NCI-H2171 treated with DMSO at 0.1 percent for 48 hours (cell line): ENCODE measurements at regions not wholly inside any gene's neighbourhood (a gene's known extent, or its start where the extent isn't known, plus 50 kb on each side); places are given as distances from the start of the nearest gene placed in this dataset.

Experiments used
- DNase-seq: peaks from one replicate; lab custom pipeline; 2025; lab: John Stamatoyannopoulos, UW

DNA sequence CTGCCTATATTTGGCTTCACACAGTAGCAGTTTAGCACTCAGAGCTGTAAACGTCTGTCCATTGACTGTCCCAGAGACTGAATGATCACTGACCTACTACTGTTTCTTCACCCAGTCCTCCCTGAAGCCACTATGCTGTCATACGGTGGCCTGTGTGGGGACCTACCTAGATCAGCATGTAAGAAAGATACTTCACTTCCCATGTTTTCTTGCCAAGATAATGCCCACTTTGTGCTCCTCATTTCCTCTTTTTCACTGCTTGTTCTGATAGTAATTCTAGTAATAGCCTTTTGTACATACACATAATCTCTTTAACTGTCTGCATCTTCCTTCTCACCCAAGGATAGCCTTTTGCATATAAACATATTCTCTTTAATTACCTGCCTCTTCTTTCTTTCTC lies 109.9 kb upstream of the TIAM2 start:
- no peak for DNase-seq

DNA sequence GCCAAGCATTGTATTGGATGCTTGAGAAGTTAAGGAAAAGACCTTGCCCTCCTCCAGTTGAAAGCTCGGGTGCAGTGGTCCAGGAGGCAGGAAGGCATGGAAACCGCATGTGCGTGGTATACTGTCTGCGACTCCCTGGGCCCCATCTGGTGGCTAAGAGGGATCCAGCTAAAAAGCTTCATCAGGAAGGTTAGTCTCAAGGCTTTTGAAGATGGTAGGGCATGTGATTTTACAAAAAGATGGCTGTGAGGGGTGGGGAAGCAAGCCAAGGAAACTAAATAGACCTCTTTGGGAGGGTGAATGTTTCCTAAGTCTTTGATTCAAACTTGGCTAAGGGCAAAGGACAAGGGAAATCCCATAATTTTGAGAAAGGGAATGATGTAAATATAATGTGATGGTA lies 109.1 kb upstream of the TIAM2 start:
- DNase-seq, result no peak

DNA sequence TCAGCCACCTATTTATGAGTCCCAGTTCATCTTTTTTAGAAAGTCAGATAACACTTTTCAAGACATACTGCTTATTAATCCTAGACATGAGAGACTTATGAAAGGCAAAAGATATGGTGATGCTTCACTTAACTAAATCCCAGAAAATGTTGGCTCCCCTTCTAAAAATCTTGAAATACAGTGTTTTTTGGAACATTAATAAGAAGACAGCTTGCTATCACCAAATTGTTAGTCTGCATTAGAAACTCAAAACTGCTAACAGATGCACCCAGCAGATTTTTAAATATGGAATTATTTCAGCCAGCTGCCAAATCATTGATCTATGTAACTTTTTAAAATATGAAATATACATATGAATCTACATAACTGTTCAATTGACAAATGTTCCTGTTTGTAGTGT lies 108.6 kb upstream of the TIAM2 start:
- DNase-seq, result no peak

DNA sequence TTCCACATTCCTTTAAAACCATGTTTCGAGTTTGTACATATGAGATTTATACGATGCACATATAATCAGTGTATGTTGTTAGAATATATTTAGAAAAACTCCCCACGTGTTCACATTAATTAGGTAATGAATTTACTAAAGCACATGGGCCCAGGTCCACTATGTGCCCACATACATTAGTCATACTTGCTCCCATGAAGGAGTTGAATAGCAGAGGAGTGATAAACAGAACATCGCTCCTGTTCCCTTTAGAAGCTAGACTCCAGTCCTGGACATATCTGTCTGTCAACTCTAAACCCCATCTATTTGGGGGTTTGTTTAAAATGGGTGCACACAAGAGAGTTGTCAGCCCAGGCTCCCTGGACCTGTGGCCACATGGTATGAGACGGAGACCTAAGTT lies 108.1 kb upstream of the TIAM2 start:
- no peak for DNase-seq

DNA sequence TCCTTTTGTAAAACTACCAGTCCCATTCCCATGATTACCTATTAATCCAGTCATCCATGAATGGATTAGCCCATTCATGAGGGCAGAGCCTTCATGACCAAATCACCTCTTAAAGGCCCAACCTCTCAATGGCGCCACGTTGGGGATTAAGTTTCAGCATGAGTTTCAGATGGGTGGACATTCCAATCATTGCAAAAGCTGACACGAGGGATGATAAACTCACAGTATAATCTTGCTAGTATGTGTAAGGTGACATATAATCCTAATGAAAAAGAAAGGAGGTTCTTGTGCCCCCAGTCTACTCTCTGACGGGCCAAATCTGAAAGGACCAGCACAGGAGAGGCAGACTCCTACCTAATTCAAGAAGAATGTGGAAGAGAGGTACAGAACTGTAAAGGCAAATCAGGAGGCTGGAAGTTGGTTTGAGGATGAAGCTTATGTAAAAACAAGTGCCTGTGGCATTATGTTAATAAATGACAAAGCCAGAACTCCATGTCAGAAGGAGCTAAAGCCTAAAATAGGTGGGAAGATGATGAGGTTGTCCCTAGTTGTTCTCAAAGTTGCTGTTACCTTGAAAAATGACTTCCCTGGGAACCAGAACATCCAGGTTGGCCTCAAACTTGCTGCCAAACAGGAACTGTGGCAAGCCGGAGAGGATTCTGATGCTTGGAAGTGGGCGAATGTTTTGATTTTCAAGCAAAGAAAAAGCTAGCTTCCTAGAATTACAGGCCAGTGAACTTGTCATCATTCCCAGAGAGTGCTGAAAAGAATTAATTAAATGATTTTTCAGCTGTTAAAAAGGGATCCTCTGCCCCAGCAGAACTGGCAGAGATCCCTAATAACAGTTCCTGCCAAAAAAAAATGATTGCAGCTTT lies 106.5 kb upstream of the TIAM2 start:
- DNase-seq, result no peak

DNA sequence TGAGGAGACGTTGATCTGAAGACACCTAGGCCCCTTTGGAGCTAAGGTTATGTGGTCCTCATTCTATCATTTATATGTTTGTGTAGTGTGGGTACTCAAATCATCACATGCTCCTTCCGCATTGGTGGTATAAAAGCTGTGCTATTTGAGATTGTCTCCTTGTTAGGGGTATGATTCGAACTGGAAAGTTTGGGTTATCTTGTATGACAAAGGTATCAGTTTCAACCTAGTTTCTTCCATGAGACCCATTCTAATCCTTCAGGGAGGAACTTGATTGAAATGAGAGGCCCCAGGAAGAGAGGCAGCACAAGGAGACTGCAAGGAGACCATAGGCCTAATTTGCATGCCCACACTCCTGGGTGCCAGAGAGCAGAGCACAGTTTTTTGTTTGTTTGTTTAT lies 104.2 kb upstream of the TIAM2 start:
- no peak for DNase-seq

DNA sequence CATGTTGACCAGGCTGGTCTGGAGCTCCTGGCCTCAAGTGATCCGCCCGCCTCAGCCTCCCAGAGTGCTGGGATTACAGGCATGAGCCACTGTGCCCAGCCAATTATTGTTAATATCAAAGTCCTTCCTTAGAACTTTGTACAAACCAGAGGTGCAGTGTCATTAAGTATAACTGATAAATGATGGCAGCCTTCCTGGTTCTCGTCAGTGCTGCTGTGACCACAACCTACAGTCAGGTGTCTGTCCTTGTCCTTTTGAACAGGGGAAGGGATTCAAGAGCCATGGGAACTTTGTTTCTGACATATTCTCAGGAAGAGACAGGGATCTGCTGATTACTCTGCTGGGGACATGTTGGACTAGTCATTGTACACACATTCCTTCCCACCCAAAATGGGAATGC lies 103.2 kb upstream of the TIAM2 start:
- no peak for DNase-seq

DNA sequence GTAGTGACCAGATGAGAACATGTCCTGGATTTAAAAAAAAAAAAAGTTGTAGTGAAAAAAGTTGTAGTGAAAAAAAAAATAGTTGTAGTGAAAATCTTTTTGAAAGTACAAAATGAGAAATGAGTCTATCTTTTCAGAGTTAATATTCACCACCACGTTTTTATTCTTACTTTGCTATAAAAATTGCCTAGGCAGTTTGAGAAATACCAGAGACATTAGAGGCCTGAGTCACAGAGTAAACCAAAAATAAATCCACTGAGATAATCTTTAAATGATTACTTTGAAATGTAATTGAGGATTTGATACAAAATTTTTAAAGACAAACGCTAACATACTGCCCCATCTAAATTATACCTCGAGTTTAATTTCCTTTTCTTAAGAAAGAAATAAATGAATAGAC lies 101.2 kb upstream of the TIAM2 start:
- no peak for DNase-seq

DNA sequence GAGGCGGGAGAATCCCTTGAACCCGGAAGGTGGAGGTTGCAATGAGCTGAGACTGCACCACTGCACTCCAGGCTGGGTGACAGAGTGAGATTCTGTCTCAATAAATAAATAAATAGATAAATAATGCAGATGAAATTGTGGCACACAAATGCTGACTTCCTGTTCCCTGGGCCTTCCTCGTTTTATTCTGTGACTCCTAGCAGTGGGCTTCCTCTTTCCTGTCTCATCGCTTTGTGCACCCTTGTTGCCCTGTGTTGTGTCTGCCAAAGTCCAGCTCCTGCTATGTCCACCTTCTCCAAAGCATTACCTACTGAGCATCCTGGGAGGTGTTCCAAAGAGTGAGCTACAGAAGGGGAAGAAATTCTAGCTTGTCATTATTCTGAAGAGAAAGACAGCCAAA lies 100.2 kb upstream of the TIAM2 start:
- no peak for DNase-seq

DNA sequence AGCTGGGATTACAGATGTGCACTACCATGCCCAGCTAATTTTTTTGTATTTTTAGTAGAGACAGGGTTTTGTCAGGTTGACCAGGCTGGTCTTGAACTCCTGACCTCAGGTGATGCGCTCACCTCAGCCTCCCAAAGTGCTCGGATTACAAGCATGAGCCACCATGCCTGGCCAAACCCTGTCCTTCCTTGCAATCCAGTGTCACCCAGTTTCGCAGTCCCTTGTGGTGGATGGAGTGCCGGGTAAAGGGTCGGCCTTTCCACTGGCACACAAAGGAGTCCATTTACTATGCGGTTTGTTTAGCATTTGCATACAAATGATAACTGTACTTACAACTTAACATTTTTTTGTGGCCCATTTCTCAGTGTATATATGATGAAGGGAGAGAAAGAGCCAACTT lies 99.3 kb upstream of the TIAM2 start:
- no peak for DNase-seq

DNA sequence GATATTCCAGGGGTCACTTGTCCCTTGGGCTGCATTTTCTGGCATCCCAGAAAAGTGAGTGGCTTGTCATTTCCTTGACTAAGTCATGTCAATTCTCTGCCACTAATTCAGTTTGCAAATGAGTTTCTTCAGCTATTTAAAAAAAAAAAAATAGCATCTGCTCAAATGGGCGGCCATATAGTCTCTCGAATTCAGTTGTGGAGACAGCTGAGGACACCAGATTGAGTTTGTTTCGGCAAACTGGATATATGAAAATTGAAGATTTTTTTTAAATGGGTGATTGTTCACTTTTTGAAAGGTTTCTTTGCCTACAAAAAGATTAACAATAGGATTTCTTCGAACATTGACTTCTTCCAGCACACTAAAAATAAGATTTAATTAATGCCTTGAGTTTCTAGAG lies 96.3 kb upstream of the TIAM2 start:
- DNase-seq, result no peak

DNA sequence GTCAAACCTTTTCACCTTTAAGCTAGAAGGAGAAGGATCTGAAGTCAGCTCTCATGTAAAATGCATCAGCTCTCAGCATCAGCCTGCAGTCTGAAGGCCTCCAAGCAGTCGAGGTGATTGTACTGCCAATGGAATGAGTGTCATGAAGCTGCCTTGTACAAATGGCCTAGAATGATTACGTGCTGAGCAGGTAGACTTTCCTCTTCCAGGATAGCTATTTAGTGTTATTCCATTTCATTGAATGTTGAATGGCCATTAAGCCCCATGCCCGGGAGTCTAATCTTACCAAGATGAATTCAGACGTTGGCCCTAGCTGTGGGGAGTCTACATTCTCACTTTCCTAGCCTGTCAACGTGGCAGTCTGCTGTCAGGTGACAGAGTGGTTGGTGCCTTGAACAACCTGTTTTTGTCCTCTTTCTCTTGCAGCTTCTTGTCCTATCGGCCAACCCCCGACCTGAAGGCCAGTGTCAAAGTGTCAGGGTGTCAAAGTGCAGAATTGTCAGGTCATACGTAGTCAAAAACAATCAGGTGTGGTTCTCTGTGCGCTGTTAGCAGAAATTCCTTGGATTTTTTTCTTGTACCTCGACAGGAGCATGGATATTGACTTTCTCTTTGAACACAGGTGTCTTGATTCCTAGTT lies 95.2 kb upstream of the TIAM2 start:
- no peak for DNase-seq

DNA sequence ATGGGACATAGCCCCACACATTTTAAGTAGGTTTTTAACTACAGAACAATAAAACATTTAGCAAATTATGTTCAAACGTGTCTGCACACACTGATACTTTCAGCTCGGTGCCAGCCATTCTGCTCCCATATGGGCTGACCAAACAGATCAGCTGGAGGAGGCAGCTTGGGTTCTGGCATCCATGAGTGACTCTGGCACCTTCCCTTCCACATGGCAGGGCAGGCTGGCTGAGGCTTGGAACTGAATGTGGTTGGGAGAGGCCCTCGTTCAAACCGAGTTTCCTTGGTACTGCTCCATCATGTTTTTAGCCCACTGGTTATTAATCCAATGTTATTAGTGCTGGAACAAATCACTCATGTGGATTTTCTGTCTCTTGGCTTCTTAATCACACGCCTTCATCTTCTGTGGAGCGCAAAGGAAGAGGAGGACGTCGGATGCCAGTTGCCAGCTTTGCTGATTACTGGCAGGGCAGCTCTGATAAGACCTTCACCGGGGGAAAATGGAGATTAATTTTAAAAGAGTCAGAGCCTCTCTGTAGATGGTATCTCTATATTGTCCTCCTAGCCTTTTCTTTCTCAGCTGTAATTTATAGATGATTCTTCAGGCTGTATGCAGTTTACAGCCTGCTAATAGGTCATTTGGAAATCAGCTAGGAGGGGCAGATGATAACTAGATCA lies 93.1 kb upstream of the TIAM2 start:
- DNase-seq, result no peak

DNA sequence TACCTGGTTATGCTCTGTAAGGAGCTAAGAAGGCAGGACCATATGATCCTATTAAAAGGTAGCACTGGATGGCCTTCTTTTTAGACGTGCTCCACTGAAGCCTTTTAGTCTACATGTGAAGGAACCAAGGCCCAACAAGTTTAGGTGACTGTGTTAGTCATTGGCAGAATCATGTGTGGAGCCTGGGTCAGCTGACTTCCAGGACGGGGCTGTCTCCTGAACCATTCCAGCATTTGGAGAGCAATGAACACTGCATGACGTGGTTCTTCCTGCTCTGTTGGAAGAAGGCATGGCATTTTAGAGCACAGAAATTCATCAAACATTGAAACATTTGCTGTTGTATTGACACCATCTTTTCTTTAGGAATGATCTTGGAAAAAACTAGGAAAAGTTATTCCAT lies 87.8 kb upstream of the TIAM2 start:
- no peak for DNase-seq

DNA sequence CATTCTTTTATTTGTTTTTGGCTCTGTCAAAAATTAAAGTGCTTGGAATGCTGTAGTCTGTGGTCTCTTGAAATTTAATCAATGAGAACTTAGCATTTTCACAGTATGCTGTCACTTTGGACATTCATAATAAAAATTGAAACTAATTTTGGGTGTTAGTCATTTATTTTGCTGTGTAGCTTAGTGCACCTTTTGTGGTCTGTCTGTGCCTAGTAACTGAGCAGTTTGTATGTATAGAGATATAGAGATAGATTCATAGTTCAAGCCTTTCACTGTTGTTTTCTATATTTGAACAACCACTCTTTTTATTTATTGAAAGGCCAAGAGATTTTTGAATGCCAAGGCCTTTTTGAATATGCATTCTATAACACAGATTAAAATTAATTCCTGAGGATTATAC lies 86.4 kb upstream of the TIAM2 start:
- no peak for DNase-seq

DNA sequence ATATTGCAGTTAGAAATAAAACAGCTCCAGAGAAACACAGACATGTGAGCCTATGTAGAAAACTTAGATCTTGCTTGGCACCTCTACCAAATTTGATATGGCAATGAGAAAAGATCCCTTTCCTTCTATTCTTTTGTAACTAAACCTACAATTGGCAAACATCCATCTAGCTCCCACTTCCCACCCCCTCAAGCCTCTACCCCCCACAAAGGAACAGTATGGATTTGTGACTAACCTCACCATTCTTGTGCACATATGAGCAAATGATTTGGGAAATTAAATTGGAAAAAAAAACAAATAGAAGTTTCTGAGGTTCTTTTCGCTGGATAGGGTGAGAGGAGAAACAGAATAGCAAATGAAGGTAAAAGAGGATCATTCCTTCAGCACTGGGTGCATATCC lies 85.8 kb upstream of the TIAM2 start:
- no peak for DNase-seq

DNA sequence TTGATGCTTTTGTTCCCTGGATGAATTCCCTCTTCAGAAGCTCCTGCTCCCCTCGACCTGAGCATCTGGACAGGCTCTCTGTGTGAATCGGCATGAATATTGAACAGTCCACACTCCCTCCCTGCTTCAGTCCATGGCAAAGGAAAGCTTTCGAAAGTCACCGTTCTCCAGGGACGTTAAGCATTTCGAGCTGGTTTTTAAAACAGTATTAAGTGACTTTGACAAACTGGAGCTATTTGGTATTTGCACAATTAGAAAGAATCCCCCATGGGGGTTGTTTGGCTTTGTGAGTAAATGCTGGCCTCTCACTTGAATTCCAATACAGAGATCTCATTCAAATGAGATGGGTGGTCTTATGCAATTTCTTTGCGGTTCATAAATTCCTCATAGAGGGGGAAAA lies 85.3 kb upstream of the TIAM2 start:
- no peak for DNase-seq

DNA sequence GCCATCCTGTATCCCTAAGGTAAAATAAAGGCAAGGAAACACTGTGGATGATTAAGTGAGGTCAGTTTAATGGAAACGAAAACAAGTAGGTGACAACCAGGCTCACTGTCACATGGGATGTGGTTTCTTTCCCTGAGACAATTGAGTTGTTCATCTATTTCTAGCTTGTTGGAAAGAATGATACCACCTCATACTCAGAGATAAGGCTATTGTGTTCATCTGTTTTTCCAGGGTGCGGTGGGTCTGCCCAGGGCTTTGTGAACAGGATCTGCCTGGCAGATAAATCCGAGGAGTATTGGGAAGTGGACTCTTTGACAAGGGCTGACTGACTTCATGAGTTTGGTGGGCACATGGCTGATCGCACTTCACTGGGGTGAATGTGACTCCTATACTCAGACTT lies 80.8 kb upstream of the TIAM2 start:
- no peak for DNase-seq

DNA sequence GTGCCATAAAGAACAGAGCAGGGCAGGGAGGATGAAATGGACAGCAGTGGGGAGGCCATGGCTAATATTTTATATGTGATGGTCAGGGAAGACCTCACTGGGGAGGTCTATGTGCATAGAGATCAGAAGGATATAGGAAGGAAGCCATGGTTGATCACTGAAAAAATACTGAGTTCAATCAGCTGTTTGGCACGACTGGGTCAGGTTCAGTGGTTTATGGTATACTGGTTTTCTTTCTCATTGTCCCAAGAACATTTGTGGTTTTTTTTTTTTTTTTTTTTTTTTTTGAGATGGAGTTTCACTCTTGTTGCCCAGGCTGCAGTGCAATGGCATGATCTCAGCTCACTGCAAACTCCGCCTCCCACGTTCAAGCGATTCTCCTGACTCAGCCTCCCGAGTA lies 78.3 kb upstream of the TIAM2 start:
- no peak for DNase-seq

DNA sequence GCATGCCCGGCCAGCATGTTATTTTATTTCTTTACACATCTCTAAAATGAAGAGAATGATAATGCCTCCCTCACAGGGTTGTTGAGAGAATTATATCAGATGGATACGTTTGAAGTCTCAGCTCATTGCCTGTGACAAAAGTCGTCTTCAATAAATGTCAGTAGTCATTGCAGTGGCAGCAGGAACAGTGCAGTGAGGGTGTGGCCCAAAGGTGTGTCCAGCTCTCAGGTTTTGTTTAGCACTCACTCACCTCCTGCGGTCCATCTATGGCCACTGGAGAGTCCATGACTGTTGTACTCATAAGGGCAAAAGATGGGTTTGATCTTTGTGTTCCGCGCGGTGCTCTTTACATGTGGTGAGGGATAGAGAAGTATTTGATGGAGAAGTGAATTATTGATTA lies 77.2 kb upstream of the TIAM2 start:
- DNase-seq, result no peak

DNA sequence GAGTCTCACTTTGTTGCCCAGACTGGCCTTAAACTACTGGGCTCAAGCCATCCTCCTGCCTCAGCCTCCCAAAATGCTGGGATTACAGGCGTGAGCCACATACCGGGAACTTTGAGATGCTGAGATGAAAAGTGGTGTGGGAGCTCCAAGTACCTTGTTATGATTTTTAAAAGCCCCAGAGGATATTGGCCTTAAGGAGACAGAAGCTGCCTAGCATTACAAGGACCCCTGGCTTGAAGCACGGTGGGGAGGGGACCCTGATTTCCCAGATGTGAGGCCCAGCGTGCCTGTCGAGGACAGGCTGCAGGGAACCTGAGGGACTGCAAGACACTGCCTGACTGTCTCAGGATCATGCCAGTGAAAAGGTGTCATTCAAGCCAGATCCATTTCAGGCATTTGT lies 75.3 kb upstream of the TIAM2 start:
- no peak for DNase-seq

DNA sequence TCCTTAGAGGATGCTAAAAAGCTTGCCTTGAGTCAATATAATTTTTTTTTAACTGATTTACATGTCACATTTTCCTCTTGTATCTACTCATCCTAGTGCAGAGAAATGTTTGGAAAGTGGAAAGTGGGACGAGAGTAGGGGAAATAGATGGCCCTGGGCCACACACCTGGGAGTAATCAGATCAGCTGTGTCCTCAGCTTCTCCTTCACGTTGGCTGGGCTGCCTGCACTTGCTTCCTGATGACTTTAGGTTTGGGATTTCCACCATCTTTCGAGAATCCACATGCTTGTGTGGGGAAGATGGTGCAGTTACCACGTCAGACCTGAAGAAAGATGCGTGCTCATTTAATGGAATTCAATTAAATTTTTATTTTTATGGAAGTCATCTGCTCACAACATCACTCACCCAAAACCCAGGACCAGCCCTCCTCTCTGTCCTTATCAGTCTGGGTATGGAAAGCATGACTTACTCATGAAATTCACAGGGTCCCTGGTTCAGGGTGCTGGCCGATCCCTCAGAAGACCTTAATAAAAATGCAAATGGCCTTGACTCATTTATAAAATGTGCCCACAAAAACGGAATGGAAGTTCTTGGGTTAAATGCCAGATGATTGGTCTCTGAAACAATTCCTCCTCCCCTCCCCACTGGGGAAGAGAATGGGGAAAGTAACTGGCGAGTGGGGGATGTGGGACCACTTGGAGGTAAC lies 74.5 kb upstream of the TIAM2 start:
- no peak for DNase-seq

DNA sequence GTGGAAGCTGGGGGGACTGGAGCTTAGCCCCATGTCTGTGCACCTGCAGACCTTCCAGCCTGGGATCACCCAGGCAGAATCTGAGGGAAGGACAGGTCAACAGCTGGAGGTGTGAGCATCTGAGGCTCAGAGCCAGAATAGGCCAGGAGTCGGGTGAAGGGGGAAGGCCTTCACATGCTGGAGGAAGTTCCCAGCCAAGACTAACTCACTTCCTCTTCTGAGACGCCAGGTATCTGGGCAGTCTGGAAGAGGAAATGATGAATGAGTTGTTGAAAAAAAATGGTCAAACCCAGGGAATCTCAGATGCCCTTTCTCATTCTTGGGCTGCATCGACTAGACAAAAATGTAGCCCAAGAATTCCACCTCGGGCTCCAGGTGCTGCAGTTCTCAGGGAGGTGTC lies 73.6 kb upstream of the TIAM2 start:
- DNase-seq, result no peak
